Astrocyte (in vitro differentiated cells and primary cell): ENCODE measurements at regions not wholly inside any gene's neighbourhood (a gene's known extent, or its start where the extent isn't known, plus 50 kb on each side); places are given as distances from the start of the nearest gene placed in this dataset.

Experiments used
- EZH2 ChIP-seq: IDR thresholded peaks from 2 replicates; pipeline ENCODE4 v1.6.1; 2012; ENCODE audit warnings: mild to moderate bottlenecking, low read length, inconsistent platforms; ENCODE audit not compliant: insufficient read depth
- TF ChIP-seq, protein P1 (sequence below): IDR thresholded peaks from 2 replicates; pipeline ENCODE4 v1.5.1; 2011; ENCODE audit warnings: low read depth, mild to moderate bottlenecking, inconsistent platforms, low read length, moderate library complexity; ENCODE audit not compliant: insufficient read depth

DNA sequence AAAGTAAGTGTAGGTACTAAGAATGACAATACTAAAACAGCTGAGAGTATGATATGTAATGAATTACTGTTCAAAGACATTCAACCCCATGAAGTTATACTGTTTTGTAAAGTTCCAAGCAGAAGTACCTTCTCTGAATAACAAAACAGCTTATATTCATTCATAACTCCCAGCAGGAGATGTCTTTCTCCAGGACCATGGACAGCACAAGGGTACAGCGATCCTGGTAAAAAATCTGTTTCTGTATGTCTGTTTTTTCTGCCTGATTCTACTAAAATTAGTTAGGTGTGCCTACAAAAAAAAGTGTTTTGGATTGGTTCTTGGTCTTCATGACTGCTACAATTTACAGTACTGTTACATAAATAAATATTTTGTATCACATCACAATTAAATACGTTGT is 172.5 kb upstream of the SLITRK5 start:
- TF ChIP-seq, protein P1, sequence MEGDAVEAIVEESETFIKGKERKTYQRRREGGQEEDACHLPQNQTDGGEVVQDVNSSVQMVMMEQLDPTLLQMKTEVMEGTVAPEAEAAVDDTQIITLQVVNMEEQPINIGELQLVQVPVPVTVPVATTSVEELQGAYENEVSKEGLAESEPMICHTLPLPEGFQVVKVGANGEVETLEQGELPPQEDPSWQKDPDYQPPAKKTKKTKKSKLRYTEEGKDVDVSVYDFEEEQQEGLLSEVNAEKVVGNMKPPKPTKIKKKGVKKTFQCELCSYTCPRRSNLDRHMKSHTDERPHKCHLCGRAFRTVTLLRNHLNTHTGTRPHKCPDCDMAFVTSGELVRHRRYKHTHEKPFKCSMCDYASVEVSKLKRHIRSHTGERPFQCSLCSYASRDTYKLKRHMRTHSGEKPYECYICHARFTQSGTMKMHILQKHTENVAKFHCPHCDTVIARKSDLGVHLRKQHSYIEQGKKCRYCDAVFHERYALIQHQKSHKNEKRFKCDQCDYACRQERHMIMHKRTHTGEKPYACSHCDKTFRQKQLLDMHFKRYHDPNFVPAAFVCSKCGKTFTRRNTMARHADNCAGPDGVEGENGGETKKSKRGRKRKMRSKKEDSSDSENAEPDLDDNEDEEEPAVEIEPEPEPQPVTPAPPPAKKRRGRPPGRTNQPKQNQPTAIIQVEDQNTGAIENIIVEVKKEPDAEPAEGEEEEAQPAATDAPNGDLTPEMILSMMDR: no peak
- no peak for TF ChIP-seq EZH2
